Esophagus muscularis mucosa (tissue), 3 donors: ENCODE measurements at regions not wholly inside any gene's neighbourhood (a gene's known extent, or its start where the extent isn't known, plus 50 kb on each side); places are given as distances from the start of the nearest gene placed in this dataset.

Source experiments
- CTCF ChIP-seq, 3 experiments: fragments of 200-600 bp in 2 of 3; fragments of 450-650 bp in 1 of 3; sonication (generic) in 2 of 3; IDR thresholded peaks; one replicate each; pipeline ENCODE4 v1.5.1; 2017 to 2019; ENCODE audit warnings: antibody characterized with exemption in 3 of 3, mild to moderate bottlenecking in 2 of 3, moderate library complexity in 1 of 3
- POLR2A ChIP-seq: fragments of 450-650 bp; IDR thresholded peaks from one replicate; pipeline ENCODE4 v1.6.1; 2017; ENCODE audit warnings: antibody characterized with exemption, moderate library complexity, mild to moderate bottlenecking, low read depth
- POLR2AphosphoS5 ChIP-seq, 2 donors: sonication (generic); formaldehyde crosslinking; IDR thresholded peaks; one replicate each; pipeline ENCODE4 v1.6.1; 2017; ENCODE audit warnings: antibody characterized with exemption in 2 of 2

DNA sequence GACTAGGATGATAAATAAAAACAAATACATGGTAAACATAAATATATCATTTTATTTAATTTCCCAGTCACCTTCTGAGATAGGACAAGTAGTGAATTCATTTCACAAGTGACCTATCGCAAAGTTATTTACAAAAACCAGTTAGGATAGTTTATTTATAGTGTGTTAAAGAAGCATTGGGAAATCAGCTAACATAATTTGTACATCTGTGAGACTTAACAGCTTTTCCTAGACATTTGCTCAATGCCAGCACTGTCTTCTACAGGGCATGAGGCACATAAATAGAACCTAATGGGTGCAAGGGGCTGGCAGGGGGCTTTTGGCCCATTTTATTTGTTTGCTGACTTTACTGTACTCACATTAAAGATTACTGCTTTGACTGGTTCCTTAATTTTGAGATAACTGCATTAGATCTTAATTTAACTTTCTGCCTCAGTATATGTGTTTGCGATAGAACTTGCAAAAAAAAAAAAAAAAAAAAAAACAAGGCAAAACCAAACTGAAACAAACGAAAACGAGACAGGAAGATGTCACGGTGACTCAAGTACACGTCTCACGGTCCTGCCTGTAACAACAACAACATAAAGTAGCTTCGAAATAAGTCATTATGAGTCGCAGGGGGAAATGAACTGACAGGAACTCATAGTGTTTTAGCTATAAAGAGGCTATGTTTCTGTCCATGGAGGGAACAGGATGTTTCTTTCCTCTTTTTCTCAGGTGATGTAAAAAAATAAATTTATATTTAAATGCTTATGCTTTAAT is 133.7 kb upstream of the GMDS start:
- TF ChIP-seq CTCF (IDR thresholded peaks at IDR 0.05) (no peak), POLR2AphosphoS5 (IDR thresholded peaks at IDR 0.05) (no peak), POLR2A (no peak)
